GM19324 (cell line): ENCODE measurements at regions not wholly inside any gene's neighbourhood (a gene's known extent, or its start where the extent isn't known, plus 50 kb on each side); places are given as distances from the start of the nearest gene placed in this dataset.

ENCODE experiments used
- ATAC-seq: cut with Tn5 transposase; IDR thresholded peaks from one replicate; pipeline ENCODE4 v1.9.1; 2021; ENCODE audit warnings: mild to moderate bottlenecking, moderate library complexity; ENCODE audit not compliant: unreplicated experiment, low FRiP score

DNA sequence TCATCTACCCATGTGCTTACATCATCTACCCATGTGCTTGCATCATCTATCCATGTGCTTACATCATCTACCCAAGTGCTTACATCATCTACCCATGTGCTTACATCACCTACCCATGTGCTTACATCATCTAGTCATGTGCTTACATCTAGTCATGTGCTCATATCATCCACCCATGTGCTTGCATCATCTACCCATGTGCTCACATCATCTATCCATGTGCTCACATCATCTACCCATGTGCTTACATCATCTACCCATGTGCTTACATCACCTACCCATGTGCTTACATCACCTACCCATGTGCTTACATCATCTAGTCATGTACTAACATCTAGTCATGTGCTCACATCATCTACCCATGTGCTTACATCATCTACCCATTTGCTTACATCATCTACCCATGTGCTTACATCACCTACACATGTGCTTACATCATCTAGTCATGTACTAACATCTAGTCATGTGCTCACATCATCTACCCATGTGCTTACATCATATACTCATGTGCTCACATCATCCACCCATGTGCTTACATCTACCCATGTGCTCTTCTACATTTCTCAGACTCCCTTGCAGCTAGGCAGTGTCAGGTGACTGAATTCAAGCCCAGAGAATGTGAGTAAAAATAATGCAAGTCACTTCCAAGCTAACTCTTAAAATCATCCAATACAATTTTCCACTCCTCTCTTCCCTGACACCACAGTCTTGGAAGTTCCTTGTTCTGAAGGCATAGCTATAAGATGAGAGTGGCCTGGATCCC lies 196.8 kb downstream of the CBLN1 start:
- no peak for ATAC-seq

DNA sequence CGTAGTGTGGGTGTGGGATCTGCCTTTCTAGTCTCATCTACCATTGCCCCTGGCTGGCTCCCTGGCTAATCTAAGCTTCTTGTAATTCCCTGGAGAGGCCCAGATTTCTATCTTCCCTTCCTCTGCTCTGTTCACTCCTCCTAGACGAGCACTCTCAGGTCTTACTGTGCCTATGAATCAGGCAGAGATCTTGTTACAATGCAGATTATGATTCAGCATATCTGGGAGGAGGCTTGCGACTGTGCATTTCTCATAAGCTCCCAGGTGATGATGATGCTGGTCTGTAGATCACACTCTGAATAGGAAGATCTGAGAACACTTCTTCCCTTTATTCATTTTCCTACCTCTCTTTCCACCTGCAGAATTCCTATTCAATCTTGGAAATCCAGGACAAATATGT lies 200.1 kb downstream of the CBLN1 start:
- no peak for ATAC-seq

DNA sequence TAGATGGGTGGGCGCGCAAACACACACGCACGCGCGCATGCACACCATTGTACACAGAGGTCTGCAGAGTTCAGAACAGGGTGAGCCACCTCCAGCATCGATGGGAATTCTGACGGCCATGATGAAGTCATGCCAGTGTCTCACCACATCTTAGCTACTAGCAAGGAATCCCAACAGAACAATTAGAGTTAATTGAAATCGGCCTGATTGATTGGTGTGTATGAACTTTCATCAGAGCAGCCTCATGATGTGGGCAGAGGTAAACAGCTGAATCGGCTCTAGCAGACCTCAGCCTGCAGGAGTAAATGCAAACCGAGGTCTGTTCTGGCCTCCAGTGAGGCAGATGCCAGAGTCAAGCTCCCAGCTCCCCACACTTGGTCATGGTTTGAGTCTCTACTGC lies 200.6 kb downstream of the CBLN1 start:
- no peak for ATAC-seq

DNA sequence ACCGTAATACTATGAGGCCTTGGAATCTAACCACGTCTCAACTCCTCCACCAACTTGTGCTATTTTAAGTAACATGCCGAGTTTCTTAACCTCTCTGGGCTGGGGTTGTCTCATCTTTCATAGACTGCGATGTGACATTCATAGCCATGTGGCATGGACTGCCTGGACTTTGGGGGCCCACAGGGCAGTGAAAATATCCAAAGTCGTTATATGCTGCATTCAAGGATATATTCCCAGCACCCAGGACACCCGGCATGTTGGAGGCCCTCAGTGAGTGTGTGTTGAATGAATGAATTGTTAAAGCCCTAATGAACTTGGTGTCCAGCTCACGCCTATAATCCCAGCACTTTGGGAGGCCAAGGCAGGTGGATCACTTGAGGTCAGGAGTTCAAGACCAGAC lies 203.1 kb downstream of the CBLN1 start:
- ATAC-seq: no peak

DNA sequence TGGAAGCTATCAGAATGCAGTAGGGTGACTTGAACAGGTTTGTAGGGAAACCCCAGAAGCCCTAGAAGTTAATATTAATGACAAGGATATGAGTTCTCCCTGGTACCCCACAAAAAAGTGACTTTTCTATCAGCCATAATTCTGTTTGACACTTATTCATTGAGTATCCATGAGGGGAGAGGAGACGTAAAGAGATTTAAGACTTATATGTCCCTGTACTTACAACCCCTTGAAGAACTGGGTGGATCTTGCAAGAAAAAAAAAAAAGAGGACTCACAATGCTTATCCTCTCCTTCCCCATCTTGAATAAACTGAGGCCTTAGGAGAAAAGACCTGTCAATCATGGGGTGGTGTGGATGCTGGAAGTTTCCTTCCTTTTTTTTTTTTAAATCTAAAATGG lies 203.5 kb downstream of the CBLN1 start:
- no peak for ATAC-seq

DNA sequence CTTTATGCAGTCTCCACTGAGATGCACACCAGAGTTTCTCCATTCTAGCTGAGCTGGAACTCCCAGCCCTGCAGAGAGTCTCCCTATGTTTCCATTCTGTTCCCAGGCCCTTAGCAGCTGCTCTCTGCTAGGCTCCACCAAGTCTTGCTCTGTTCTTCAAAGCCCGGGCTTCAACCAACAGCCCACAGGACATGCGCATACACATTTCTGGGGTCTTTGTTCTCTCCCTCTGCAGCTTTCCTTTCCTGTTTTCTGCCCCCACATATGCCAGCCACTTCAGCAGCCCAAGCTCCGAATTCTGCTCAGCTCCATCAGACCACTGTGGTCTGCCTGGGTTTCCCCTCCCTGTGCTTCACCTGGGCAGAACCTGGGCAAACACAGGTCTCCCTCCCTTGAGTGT lies 205.9 kb downstream of the CBLN1 start:
- no peak for ATAC-seq

DNA sequence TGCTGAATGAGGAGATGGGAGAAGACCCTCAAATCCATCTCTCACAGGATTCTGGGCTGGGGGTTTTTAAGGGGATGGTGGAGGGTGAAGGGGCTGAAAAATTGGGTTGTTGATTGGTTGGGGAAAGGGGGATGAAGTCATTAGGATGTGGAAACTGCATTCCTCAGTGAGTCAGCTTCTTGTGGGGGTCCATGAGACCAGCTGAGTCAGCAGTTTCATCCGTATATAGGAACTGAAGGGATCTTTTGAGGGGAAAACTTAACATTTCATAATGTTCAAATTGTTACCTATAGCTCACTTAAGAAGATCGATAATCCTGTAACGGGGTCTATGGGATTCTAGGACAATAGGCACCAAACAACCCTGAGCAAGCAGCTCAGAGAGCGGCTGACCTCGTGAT lies 213.4 kb downstream of the CBLN1 start:
- ATAC-seq: no peak

DNA sequence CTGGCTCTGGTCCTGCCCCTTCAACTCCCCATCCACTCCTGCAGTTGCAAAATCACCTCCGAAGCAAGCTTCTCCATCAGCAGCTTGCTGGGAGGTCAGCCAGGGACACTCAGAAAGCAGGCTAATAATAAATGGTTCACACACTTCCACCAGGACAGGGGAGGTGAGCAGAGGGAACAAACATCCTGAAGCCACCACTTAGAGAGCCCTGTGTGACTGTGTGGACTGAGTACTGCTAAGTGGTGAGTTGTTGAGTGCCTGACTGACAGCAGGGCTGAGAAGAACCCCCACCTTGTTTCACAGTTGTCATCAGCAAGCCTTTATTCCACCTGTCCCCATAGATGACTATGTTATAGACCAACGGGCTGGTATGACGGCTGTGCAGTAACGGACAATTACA lies 213.9 kb downstream of the CBLN1 start:
- ATAC-seq: no peak

DNA sequence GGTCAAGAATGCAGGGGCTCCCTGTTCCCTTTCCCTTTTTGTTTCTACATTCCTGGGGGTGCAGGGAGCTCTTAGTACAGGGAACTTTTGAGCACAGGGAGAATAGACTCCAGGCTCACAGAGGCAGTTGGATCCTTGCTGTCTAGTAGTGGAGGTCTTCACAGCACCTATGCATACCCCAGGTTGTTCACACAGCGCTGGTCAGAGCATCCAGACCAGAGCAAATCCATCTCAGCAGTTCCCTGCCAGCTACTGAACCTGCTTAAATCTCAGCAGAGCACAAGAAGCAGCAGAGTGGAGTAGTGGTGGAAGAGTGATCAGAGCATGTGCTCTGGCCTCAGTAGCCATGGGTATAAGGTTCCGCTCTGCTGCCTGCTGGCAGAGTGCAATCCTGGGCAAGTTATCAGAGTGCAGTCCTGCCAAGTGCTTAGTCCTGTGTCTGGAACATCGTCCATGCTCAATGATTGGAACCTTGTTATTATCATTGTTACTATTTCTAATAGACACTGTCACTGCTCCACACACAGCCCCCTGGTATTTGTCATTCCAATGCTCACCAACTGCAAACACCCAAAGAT lies 220.4 kb downstream of the CBLN1 start:
- ATAC-seq: no peak

DNA sequence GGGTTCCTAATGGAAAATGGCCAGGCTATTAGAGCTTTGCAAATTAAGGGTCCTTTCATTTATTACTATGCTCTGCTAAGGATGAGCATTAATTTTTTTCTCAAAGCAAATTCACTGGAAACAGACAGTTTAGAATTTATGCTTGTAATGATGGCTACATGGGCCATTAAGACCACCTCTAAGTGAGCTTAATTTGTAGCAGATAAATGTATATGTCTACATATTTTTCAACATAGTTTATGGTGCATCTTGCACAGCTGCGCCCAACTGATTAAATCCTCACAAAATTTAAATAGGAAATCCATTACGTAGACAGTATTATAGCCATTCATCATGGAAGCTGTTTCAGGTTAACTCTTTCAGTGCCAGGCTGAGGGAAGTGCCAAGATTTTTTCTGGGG lies 220.9 kb downstream of the CBLN1 start:
- ATAC-seq: no peak

DNA sequence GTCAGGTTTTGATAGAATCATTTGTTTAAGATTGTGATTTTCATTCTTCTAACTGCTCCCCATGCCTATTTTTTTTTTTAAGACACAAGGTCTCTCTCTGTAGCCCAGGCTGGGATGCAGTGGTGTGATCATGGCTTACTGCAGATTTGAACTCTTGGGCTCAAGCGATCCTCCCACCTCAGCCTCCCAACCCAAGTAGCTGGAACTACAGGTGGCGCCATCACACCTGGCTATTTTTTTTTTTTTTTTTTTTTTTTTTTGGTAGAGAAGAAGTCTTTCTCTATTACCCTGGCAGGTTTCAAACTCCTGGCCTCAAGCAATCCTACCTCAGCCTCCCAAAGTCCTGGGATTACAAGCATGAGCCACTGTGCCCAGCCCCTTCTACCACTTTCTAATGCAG lies 223.3 kb downstream of the CBLN1 start:
- ATAC-seq: no peak

DNA sequence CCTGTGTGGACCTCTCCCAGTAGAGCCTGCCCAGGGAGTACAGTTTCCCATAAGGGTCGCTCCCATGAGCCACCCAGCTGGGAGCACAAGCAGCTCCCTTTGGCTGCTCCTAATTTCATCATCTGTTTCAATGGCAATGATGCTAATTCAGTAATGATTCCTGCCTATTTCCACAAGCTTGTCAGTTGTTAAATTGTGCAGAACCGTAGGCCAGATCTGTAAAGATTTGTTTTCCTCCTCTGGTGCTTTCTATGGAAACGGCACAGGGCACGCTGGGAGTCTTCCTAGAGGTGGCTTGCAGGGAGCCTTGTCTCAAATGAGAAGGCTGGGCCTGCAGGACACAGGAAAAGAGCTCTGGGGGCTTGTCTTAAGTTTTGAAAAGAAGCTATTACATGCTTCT lies 223.7 kb downstream of the CBLN1 start:
- ATAC-seq: no peak

DNA sequence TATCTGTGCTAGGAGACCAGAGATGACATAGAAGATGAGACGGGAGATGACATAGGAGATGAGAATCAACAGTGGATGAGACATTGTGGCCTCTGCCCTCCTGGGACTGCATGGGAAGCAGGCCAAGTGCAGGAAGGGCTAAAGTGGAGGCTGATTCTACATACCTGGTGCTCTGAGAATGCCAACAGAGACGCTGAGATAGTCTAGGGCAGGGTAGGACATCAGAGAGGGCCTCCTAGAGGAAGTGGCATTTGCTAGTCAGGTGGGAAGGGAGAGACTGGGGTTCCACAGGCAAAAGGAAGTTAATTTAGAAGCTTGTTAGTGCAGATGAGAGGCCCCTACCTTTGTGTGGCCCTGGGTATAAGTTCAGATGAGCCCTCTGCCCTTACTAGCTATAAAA lies 224.2 kb downstream of the CBLN1 start:
- ATAC-seq: no peak

DNA sequence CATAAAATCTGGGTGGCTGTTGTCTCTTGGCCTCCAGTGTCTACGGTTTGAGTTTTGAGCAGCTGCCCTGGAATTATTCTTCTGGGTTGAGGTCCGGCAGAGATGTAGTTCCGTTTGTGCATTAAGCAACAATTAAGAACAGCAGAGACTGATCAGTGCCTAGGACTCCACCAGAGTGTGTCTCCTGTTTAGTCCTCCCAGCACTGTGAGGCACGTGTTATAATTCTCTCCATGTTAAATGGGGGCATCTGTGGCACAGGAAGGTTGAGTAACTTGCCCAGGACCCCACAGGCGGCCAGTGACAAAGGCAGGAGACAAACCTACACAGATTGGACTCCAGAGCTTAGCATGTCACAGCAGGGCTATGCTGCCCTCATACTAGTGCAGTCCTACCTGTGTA lies 225.1 kb downstream of the CBLN1 start:
- no peak for ATAC-seq

DNA sequence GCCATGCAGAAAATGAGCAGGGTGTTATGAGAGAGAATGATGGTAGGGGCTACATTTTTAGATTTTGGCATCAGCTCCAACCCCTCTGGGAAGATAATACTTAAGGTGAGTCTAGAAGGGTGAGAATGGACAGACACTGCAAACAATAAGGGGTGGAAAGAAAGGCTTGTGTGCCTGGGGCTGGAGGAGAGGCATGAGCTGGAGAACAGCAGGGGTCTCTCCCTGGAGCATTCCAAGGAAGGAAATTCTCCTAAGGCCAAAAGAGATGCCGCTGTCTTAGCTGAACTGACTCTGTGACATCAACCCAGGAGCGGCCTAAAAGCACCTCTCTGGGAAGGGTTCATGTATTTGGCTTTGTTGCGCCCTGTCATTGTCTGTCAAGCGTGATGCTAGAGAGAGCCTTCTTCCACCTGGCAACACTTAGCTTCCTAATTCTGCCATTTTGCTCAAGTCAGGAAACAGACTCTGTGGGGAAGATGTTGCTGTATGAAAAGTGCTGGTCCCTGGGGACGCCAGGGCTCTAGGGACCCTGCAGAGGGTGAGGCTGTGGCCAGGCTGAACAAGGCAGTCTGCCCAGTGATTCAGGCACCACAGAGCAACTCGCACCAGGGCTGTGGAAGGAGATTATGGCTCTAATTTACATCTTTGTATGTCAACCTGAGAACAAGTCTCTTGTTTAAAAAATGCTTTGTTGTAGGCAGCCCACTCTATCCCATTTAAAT lies 225.7 kb downstream of the CBLN1 start:
- ATAC-seq: no peak

DNA sequence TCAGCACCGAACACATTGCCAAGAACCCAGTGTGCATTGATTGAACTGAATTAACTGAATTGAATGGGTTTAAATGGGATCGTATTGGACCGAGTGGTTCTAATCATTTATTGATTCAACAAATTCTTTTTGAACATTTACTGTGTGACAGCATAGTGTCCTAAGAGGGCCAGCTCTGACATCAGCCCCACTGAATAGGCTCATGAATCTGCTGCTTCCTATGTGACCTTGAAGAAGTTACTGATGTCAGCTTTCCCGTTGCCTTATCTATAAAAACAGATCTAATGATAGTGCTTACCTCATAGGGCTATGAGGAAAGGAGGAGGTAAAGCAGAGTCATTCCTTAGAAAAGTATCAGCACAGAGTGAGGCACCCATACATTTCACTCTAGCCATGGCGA lies 226.3 kb downstream of the CBLN1 start:
- ATAC-seq: no peak

DNA sequence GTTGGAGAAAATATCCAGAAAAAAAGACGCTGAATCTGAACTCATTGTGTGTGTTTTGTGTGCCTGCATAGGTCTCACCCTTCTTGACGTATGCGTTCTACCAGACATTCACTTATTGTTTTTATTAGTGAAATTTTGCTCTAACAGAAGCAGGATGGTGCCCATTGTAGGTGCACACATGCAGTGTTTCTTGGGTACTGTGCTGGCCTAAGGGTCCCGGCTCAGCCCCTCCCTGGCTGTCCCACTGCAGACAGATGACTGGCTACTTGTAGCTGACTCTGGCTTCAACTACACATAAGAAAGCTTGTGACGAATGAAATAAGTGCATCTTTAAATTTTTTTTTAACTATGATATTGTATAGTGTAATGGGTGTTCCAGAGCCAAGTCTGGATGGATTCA lies 227.0 kb downstream of the CBLN1 start:
- no peak for ATAC-seq

DNA sequence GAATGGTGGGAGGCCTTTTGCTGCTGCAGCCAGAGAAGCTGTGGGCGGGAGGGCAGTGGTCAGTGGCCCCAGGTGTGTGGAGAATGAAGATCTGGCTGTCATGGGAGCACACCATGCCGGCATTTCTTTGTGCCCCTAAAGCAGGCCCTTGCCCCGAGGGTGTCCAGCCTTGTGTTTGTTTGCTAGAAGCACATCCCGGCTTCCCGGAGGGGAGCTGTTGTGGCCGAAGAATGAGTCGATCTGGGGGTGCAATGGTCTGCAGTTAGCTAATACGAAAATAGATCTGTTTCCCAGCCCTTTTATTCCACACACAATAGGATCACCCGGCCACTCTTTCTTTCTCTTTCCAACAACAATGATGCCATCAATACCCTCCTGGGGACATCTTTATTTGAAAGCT lies 228.8 kb downstream of the CBLN1 start:
- ATAC-seq: no peak

DNA sequence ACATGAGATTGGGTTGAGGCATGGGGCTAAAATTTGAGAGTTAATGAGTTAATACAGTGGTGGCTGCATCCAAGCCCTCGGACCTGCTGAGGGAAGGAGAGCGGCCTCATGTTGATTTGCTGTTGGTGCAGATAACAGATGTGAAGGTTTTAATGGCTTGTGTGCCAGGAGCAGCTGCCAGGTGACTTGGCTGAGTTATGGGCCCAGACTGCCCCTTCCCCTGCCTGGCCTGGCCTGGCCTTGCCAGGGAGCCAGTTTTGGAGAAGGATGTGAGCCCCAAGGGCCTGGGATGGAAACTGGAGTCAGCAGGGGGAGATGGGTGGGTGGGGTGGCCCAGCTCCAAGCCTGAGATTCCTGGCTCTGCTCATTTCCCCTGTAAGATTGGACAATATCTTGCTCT lies 230.1 kb downstream of the CBLN1 start:
- ATAC-seq: no peak

DNA sequence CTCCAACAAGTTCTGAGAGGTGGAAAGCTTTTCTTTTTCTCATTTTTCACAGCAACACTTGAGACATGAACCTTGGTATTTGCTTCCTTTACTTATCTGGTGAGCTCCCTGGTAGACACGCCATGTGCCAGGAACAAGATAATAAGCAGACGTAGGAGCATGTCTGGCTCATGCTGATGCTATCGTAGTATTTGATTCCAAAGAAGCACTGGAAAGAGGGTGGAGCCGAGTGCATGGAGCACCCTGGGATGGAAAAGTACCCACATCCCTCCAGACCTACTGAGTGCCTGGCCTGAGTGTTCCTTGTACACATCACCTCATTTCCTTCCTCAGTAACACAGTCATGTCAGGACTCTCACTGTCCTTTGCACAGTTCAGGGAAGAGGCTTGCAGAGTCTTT lies 231.0 kb downstream of the CBLN1 start:
- ATAC-seq: no peak

DNA sequence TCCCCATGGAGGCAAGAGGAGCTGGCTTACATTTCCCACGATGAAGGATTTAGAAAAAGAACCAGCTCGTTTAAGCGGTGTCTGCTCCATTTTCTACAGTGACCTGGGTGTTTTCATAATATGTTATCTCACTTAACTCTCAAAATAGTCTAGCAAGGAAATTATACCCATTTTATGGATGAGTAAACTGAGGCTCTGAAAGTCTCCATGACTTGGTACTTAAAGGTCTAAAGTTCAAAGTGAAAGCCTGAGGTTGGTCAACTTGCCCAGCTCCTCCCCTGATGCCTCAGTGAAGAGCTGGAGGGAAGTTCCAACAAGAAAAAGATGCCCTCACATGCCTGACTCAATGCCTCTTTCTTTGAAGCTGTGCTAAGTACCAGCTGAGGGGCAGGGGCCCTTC lies 232.0 kb downstream of the CBLN1 start:
- ATAC-seq: no peak

DNA sequence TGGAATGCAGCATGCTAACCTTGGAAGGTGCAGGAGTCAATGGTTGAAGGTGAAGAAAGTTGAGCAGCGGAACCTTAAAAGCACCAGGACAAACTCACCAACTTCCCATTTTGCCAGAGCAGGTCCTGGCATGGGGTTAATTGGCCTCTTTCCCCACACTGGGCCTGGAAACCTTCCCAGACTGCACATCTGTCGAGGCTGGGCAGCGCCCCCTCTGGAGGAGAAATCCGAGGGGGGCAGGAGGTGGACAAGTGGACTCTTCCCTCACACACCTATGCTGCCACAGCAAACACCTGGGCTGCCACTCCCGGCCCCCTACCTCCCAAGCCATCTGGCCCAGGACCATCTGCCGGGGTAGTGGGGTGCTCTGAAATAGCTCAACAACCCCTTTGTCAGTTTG lies 232.4 kb downstream of the CBLN1 start:
- no peak for ATAC-seq
